H4 (cell line): ENCODE measurements at regions not wholly inside any gene's neighbourhood (a gene's known extent, or its start where the extent isn't known, plus 50 kb on each side); places are given as distances from the start of the nearest gene placed in this dataset.

Experiments used
- DNase-seq: peaks from one replicate; pipeline ENCODE4 v3.0.0-alpha.2; 2015; ENCODE audit warnings: low spot score

DNA sequence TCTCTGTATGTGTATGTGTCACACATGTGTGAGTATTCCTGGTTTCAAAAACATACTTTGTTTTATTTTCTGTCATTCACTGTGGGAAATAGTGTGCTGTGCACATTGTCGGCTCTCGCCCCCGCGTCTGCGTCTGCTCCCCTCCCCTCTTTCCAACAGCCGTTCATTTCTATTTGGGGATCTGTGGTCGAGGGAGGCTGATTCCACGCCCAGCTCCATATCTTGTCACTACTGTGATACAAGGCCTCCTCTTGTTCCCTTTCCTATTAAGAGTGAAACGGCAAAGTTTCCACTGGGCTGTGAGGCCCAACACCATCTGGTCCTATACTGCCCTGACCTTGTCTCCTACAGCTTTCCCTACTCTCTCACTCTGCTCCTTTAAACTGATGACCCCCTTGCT is 172.5 kb upstream of the LRIG1 start:
- DNase-seq: no peak

DNA sequence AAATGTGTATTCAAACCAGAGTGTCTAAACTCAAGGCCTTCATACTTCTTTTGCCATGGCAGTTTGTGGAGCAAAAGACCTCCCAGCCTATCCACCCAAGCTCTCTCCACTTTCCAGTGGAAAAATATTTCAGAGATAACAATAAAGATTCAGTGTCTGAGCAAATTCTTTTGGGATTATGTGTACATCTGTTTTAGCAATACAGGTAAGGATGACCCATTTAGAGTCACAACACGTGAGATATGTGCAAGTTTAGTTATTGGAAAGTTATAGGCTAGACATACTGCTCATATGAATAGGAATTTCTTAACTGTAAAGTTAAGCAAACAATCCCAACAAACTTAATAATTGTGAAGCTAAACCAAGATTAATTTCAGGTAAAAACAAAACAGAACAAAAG is 174.5 kb upstream of the LRIG1 start:
- DNase-seq: no peak

DNA sequence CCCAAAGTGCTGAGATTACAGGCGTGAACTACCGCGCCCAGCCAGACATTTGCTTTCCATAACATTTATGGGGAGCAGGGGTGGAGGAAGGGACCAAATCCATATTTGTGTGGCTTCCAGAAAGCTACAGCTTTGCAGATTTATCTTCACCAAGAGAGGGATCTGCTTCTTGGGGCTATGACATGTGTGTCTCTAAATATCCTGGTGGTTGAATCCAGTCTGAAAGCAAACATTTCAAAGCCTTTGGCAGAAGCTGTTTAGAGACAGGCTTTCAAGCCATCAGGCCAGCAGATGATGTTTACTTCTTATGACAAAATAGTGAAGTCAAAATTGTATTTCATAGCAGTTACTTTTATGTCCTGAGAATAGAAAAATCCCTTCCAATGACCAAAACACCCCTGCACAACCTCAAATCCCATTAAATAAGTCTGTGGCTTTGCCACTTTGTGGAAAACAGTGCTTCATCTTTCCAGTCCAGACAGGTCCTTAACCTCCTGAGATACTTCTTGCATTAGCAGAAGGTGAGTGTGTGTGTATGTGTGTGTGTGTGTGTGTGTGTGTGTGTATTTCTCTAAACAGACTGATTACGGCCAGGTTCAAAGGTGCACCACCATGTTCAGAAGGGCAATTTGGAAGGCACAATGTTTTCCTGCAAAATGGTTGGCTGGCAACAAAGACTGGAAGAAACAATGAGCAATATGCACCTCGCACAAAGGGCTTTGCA is 191.4 kb upstream of the LRIG1 start:
- DNase-seq: no peak

DNA sequence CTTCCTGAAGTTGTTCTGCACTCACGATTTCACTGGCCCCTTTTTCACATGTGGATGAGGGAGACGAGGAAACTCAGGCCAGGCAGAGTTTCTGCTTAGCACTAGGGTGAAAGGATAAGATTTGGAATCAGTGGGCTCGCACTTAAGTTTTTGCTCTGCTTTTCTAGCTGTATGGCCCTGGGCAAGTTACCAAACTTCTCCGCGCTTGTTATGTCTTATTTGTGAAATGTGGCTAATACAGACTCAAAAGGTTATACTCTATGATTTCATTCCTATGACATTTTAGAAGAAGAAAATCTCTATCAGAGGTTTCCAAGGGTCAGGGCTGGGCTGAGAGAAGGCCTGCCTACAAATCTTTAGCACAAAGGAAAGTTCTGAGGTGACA is 191.9 kb upstream of the LRIG1 start:
- DNase-seq: no peak

GRCh38 chr3:66693461-66694031 is 192.7 kb upstream of the LRIG1 start:
- DNase-seq: peak; percentile 5

GRCh38 chr3:66702126-66702525 is 201.3 kb upstream of the LRIG1 start:
- DNase-seq: peak; percentile 22

DNA sequence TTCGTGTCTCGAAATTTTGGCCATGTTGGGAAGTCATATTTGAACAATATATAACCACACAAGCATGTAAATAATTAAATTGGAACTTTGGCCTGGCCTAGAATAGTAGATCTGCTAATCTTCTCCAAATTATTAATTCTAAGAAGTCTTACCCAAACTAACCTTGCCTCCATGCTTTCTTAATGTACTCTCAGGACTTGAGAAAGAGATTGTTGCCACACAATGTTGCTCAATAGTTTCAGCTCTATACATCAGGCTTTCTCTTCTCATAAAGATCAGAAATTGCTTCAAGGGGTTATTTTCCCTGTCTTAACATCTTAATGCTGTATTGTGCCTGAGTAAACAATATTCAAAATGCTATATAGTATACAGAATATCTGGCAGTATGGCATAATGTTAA is 202.7 kb upstream of the LRIG1 start:
- no peak for DNase-seq

- no peak for DNase-seq
Observed at GRCh38 chr3:66705076-66705475, 204.3 kb upstream of the LRIG1 start.

- DNase-seq: no peak
Observed at GRCh38 chr3:66706890-66707289, 206.1 kb upstream of the LRIG1 start.

- no peak for DNase-seq
Observed at GRCh38 chr3:66709532-66709931, 208.7 kb upstream of the LRIG1 start.

DNA sequence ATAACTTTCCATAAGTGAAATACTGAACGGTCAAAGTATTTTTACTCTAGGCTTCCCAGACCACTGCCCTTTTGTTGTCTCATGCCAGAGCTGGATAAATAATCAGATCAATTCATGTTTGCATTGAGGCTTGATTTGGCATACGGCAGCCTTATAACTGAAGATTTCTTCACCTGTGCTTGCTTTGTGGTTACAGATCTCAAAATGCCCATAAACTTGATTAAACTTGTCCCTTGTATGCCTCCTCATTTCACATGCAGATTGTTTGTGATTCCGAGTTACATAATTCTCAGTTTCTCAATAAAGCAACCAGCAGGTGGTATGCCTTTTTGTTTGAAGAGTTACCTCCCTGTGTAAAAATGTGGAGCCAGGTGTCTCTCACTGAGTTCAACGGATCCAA is 211.4 kb upstream of the LRIG1 start:
- no peak for DNase-seq

DNA sequence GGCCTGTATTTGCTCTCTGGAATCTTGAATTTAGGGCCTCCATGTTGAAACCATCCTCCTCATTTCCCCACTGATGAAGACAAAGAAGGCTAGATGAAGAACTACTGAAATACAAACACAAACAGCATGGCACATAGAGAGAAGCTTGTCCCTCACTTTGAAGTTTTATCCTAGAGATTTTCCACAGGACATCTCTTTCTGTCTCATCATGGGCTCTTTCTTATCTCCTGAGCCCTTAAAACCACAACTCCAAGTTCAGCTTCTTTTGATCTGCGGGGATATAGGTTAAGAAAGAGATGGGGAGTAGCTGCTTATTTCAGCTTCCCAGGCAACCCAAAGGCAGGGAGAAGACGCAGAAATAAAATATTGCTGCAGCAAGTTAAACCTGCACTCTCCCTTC is 213.1 kb upstream of the LRIG1 start:
- DNase-seq: no peak

GRCh38 chr3:66715806-66716205 is 215.0 kb upstream of the LRIG1 start:
- no peak for DNase-seq

- no peak for DNase-seq
Observed at GRCh38 chr3:66717806-66718205, 217.0 kb upstream of the LRIG1 start.

DNA sequence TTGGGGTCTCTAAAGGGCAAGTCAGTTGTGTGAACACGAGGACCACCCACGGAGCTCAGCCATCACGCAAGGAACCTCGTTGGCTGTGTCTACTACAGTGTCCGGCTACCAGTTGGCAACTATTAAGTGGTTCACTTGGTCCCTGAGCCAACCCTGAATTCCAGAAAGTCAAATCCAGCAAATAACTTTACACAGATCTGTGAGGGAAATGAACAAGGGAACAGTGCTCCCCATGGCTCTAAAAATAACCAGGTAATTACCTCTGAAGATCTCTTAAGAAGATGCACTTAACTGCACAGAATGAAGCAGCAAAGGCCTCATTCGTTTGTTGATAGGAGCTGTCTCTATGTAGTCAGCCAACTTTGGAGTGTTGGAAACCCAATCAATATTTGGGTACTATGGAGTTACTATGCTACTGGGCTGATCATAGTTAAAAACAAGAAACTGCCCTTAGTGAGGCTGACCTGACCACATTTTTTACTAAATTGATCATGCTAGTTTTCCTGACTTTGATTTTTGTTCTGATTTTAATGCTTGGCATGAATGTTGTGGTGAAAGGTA is 219.1 kb upstream of the LRIG1 start:
- no peak for DNase-seq

DNA sequence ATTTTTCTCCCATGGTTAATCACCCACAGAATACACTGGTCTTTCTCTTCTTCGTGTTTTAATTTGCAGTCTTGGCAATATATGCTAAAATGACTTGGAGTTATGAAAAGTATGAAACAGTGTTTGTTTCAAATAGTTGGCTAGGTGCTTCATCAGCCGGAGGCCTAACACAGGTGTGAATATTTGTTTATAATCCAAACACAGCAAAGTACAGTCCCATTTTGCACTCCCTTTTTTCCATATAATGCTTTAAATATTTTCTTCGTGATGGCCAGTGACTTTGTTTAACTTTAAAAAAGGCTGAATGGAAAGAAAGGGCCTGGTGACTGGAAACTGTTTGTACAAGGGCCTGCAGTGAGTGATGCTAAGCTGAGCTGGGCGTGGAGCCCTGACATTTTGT is 219.7 kb upstream of the LRIG1 start:
- no peak for DNase-seq

DNA sequence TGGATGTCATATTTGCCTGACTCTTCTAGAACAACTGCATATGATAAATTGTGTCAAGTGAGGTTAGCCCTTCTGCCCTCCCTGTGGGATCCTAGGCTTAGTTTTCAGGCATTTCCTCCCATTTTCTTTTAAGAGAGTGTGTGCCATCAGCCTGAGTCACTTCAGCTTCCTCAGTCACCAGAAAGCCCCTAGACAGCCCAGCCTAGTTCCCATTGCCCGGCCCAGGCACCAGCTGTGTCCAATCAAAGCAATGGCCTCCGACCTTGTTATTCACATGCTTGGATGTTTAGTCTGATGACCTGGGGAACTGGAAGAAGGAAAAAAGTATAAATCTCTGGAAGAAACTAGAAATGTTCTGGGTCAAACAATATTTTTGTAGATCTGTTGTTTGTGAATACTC is 221.9 kb upstream of the LRIG1 start:
- DNase-seq: peak; percentile 3

- DNase-seq: no peak
Observed at GRCh38 chr3:66723231-66723630, 222.4 kb upstream of the LRIG1 start.

GRCh38 chr3:66729687-66730393 is 229.0 kb upstream of the LRIG1 start:
- DNase-seq: no peak

GRCh38 chr3:66738625-66739365 is 238.0 kb upstream of the LRIG1 start:
- DNase-seq: no peak

GRCh38 chr3:66740260-66740659 is 239.4 kb upstream of the LRIG1 start:
- DNase-seq: no peak

GRCh38 chr3:66744521-66744920 is 243.7 kb upstream of the LRIG1 start:
- DNase-seq: no peak
